ENCODE measurements at regions not wholly inside any gene's neighbourhood (a gene's known extent, or its start where the extent isn't known, plus 50 kb on each side); places are given as distances from the start of the nearest gene placed in this dataset.

- Histone ChIP-seq H3K27me3 (no peaks in the 10 kb centered on the region), H3K4me3 (no peak overlapping the region), H3K27ac (no peak overlapping the region), H3K9me3 (no peaks in the 10 kb centered on the region), H3K36me3 (no peaks in the 10 kb centered on the region), H3K4me1 (no peaks in the 10 kb centered on the region)
- TF ChIP-seq EP300 (IDR thresholded peaks at IDR 0.05) (no peak), POLR2A (IDR thresholded peaks at IDR 0.05) (no peak), POLR2AphosphoS5 (IDR thresholded peaks at IDR 0.05) (no peak), CTCF (IDR thresholded peaks at IDR 0.05) (no peak)
- 87% methylated on average over 1 of the region's 1 CpG for WGBS
- DNase-seq (ENCODE audit: low spot score in 2 of 2): no peak
Observed at GRCh38 chr5:125630237-125630636, 793.0 kb upstream of the GRAMD2B start.

- no peak overlapping the region for H3K27ac ChIP-seq
- DNase-seq (ENCODE audit: low spot score in 2 of 2): no peak
- no peaks in the 10 kb centered on the region for H3K9me3 ChIP-seq
- H3K4me1 ChIP-seq: no peaks in the 10 kb centered on the region
- no peak overlapping the region for H3K4me3 ChIP-seq
- H3K36me3 ChIP-seq: no peaks in the 10 kb centered on the region
- H3K27me3 ChIP-seq: no peaks in the 10 kb centered on the region
- TF ChIP-seq EP300 (IDR thresholded peaks at IDR 0.05) (no peak), POLR2A (IDR thresholded peaks at IDR 0.05) (no peak), CTCF (IDR thresholded peaks at IDR 0.05) (no peak), POLR2AphosphoS5 (IDR thresholded peaks at IDR 0.05) (no peak)
- WGBS: 86% methylated on average over 1 of the region's 1 CpG
Observed at GRCh38 chr5:125633523-125633922, 789.7 kb upstream of the GRAMD2B start.

GRCh38 chr5:125634216-125634835, 788.9 kb upstream of the GRAMD2B start:
- DNase-seq (ENCODE audit: low spot score in 2 of 2): no peak
- no peaks in the 10 kb centered on the region for H3K9me3 ChIP-seq
- H3K27me3 ChIP-seq: no peaks in the 10 kb centered on the region
- H3K27ac ChIP-seq: no peak overlapping the region
- WGBS: 100% methylated on average over 1 of the region's 1 CpG
- no peaks in the 10 kb centered on the region for H3K4me1 ChIP-seq
- H3K4me3 ChIP-seq: no peak overlapping the region
- TF ChIP-seq POLR2AphosphoS5 (IDR thresholded peaks at IDR 0.05) (no peak), CTCF (IDR thresholded peaks at IDR 0.05) (no peak), POLR2A (IDR thresholded peaks at IDR 0.05) (no peak), EP300 (IDR thresholded peaks at IDR 0.05) (no peak)
- no peaks in the 10 kb centered on the region for H3K36me3 ChIP-seq

GRCh38 chr5:125639858-125640257, 783.4 kb upstream of the GRAMD2B start:
- Histone ChIP-seq H3K4me1 (no peaks in the 10 kb centered on the region), H3K27ac (no peak overlapping the region), H3K4me3 (no peak overlapping the region), H3K27me3 (no peaks in the 10 kb centered on the region), H3K36me3 (no peaks in the 10 kb centered on the region), H3K9me3 (peaks cover 9% of the 10 kb centered on the region)
- WGBS: 92% methylated on average over 2 of the region's 2 CpGs
- DNase-seq (ENCODE audit: low spot score in 2 of 2): no peak
- TF ChIP-seq CTCF (IDR thresholded peaks at IDR 0.05) (no peak), POLR2A (IDR thresholded peaks at IDR 0.05) (no peak), EP300 (IDR thresholded peaks at IDR 0.05) (no peak), POLR2AphosphoS5 (IDR thresholded peaks at IDR 0.05) (no peak)

GRCh38 chr5:125652761-125653160, 770.4 kb upstream of the GRAMD2B start:
- TF ChIP-seq CTCF (IDR thresholded peaks at IDR 0.05) (no peak), POLR2A (IDR thresholded peaks at IDR 0.05) (no peak), EP300 (IDR thresholded peaks at IDR 0.05) (no peak), POLR2AphosphoS5 (IDR thresholded peaks at IDR 0.05) (no peak)
- 95% methylated on average over 2 of the region's 2 CpGs for WGBS

More at GRCh38 chr5:125652761-125653160, 770.4 kb upstream of the GRAMD2B start:
- no peak overlapping the region for H3K4me3 ChIP-seq
- H3K27me3 ChIP-seq: no peaks in the 10 kb centered on the region
- H3K36me3 ChIP-seq: no peaks in the 10 kb centered on the region
- no peaks in the 10 kb centered on the region for H3K4me1 ChIP-seq
- no peaks in the 10 kb centered on the region for H3K9me3 ChIP-seq
- no peak overlapping the region for H3K27ac ChIP-seq
- no peak for DNase-seq (ENCODE audit: low spot score in 2 of 2)

All from suprapubic skin (tissue), 4 donors.